Stimulated activated CD8-positive, alpha-beta memory T cell treated with anti-CD3 and anti-CD28 coated beads, Interleukin-4, amount 100 ng/mL, for 24 hours (primary cell): ENCODE measurements at regions not wholly inside any gene's neighbourhood (a gene's known extent, or its start where the extent isn't known, plus 50 kb on each side); places are given as distances from the start of the nearest gene placed in this dataset.

Experiments used
- DNase-seq: peaks from one replicate; pipeline ENCODE4 v3.0.0-alpha.2; 2020; ENCODE audit warnings: low read depth

- no peak for DNase-seq
Observed at GRCh38 chr21:39022863-39023693, 160.2 kb downstream of the PSMG1 start.

- DNase-seq, result no peak
Observed at GRCh38 chr21:39022466-39022862, 160.8 kb downstream of the PSMG1 start.

- no peak for DNase-seq
Observed at GRCh38 chr21:39022035-39022434, 161.2 kb downstream of the PSMG1 start.

- DNase-seq, result no peak
Observed at GRCh38 chr21:39021478-39021832, 161.8 kb downstream of the PSMG1 start.

GRCh38 chr21:39020751-39021477 is 162.3 kb downstream of the PSMG1 start:
- no peak for DNase-seq

GRCh38 chr21:39018730-39019129 is 164.5 kb downstream of the PSMG1 start:
- no peak for DNase-seq

GRCh38 chr21:39016740-39017315 is 166.4 kb downstream of the PSMG1 start:
- DNase-seq, result no peak

GRCh38 chr21:39014747-39015146 is 168.5 kb downstream of the PSMG1 start:
- DNase-seq, result no peak

- DNase-seq, result no peak
Observed at GRCh38 chr21:39012326-39013230, 170.7 kb downstream of the PSMG1 start.

- no peak for DNase-seq
Observed at GRCh38 chr21:39011911-39012310, 171.3 kb downstream of the PSMG1 start.

- no peak for DNase-seq
Observed at GRCh38 chr21:39010629-39011404, 172.4 kb downstream of the PSMG1 start.

- DNase-seq, result no peak
Observed at GRCh38 chr21:39009587-39010225, 173.5 kb downstream of the PSMG1 start.

- no peak for DNase-seq
Observed at GRCh38 chr21:39007985-39008384, 175.3 kb downstream of the PSMG1 start.

GRCh38 chr21:39007532-39007931 is 175.7 kb downstream of the PSMG1 start:
- no peak for DNase-seq

GRCh38 chr21:39006571-39007311 is 176.5 kb downstream of the PSMG1 start:
- no peak for DNase-seq

GRCh38 chr21:39005502-39005787 is 177.8 kb downstream of the PSMG1 start:
- DNase-seq, result no peak

- no peak for DNase-seq
Observed at GRCh38 chr21:39004634-39005501, 178.4 kb downstream of the PSMG1 start.

- DNase-seq, result no peak
Observed at GRCh38 chr21:39003982-39004633, 179.1 kb downstream of the PSMG1 start.

- no peak for DNase-seq
Observed at GRCh38 chr21:39001341-39001740, 181.9 kb downstream of the PSMG1 start.
